ENCODE measurements at regions not wholly inside any gene's neighbourhood (a gene's known extent, or its start where the extent isn't known, plus 50 kb on each side); places are given as distances from the start of the nearest gene placed in this dataset.

- TF ChIP-seq CTCF (IDR thresholded peaks at IDR 0.05) (no peak), POLR2A (IDR thresholded peaks at IDR 0.05) (no peak)
Measured at GRCh38 chr2:12488352-12489318, 228.1 kb upstream of the TRIB2 start.
